ENCODE measurements at regions not wholly inside any gene's neighbourhood (a gene's known extent, or its start where the extent isn't known, plus 50 kb on each side); places are given as distances from the start of the nearest gene placed in this dataset.

GRCh38 chr13:75196147-75196837, 285.7 kb downstream of the TBC1D4 start:
- Histone ChIP-seq H3K27ac (ENCODE audit: low read depth, low read length) (no peak overlapping the region), H3K4me1 (replicated peaks in 1 of 4; ENCODE audit: control insufficient read depth in 3 of 4, insufficient read depth in 4 of 4, low read length in 3 of 4) (peaks cover 0 to 2% (median 0%) of the 10 kb centered on the region in 4 experiments; a peak in 2 of 7 replicates), H3K14ac (ENCODE audit: insufficient read length) (no peak overlapping the region), H3K23ac (ENCODE audit: insufficient read length) (no peak overlapping the region), H2BK20ac (ENCODE audit: low read length) (no peak overlapping the region), H2BK15ac (ENCODE audit: low read length) (no peak overlapping the region), H2BK120ac (replicated peaks; ENCODE audit: low read depth, low read length) (no peak overlapping the region), H4K91ac (replicated peaks; ENCODE audit: insufficient read length, low read length) (no peak overlapping the region), H3K4me2 (ENCODE audit: insufficient read depth in 1 of 2, low read depth in 2 of 2, low read length in 2 of 2) (no peak overlapping the region), H2BK12ac (ENCODE audit: low read depth, low read length) (no peak overlapping the region), H3K56ac (replicated peaks; ENCODE audit: insufficient read length, low read depth, low read length) (no peak overlapping the region), H3K4me3 (ENCODE audit: extremely low read depth in 1 of 4, insufficient read depth in 2 of 4, low read depth in 3 of 4, low read length in 4 of 4) (no peak overlapping the region), H4K20me1 (replicated peaks in 1 of 2; ENCODE audit: control insufficient read depth in 1 of 2, insufficient read depth in 2 of 2, low read length in 2 of 2) (no peaks in the 10 kb centered on the region), H3K18ac (ENCODE audit: extremely low read depth, low read length) (no peak overlapping the region), H3K36me3 (ENCODE audit: control insufficient read depth in 2 of 4, insufficient read depth in 4 of 4, low read length in 3 of 4) (no peaks in the 10 kb centered on the region), H3K9ac (replicated peaks in 1 of 4; ENCODE audit: extremely low read depth in 1 of 4, low read depth in 3 of 4, low read length in 3 of 4) (no peak overlapping the region), H3K27me3 (replicated peaks in 1 of 4; ENCODE audit: control insufficient read depth in 3 of 4, extremely low read depth in 1 of 4, insufficient read depth in 3 of 4, low read length in 3 of 4) (no peaks in the 10 kb centered on the region), H3K9me3 (ENCODE audit: insufficient read depth in 2 of 2, low read depth in 1 of 2, low read length in 1 of 2) (no peaks in the 10 kb centered on the region), H3K23me2 (ENCODE audit: low read depth, low read length) (no peaks in the 10 kb centered on the region), H3K79me2 (ENCODE audit: control insufficient read depth in 1 of 2, insufficient read depth in 2 of 2, low read length in 2 of 2) (no peaks in the 10 kb centered on the region), H2BK5ac (ENCODE audit: low read depth, low read length) (no peak overlapping the region), H3K4ac (replicated peaks; ENCODE audit: insufficient read length, low read depth, low read length) (no peak overlapping the region), H3K79me1 (ENCODE audit: low read depth, low read length) (no peaks in the 10 kb centered on the region), H4K8ac (ENCODE audit: extremely low read depth, insufficient read depth, low read length) (no peak overlapping the region), H2AFZ (ENCODE audit: low read length) (no peak overlapping the region), H4K5ac (ENCODE audit: insufficient read length, low read depth, low read length) (no peak overlapping the region), H2AK5ac (ENCODE audit: low read depth, low read length) (no peak overlapping the region)
- WGBS, 2 experiments (ENCODE audit: extremely low coverage in 1 of 2, insufficient coverage in 1 of 2, insufficient read length in 1 of 2, insufficient replicate concordance in 2 of 2, low coverage in 1 of 2, low lambda C conversion rate in 2 of 2, missing lambda C conversion rate in 1 of 2): 89% methylated on average over 4 of the region's 4 CpGs; no CpG with 5 or more reads in 1 of the 2 experiments
- ChIA-PET POLR2A (ENCODE audit: partially characterized antibody) (no interaction called here), CTCF (ENCODE audit: partially characterized antibody) (interaction anchor here (1.3 kb wide), 1 partner anchor 23 kb away, joined by 3 read pairs; no protein-coding TSS in a partner anchor)
- DNase-seq (ENCODE audit: low read depth in 1 of 2, low spot score in 2 of 2) (no peak), FAIRE-seq (no peak)
- TF ChIP-seq ASH2L (IDR thresholded peaks at IDR 0.05; ENCODE audit: low read length): no peak
